ENCODE measurements at regions not wholly inside any gene's neighbourhood (a gene's known extent, or its start where the extent isn't known, plus 50 kb on each side); places are given as distances from the start of the nearest gene placed in this dataset.
"Not testable (repeated sequence)": the region's sequence is repeated elsewhere in the genome, so short reads cannot be mapped to it uniquely, and the experiment has no call there.

DNA sequence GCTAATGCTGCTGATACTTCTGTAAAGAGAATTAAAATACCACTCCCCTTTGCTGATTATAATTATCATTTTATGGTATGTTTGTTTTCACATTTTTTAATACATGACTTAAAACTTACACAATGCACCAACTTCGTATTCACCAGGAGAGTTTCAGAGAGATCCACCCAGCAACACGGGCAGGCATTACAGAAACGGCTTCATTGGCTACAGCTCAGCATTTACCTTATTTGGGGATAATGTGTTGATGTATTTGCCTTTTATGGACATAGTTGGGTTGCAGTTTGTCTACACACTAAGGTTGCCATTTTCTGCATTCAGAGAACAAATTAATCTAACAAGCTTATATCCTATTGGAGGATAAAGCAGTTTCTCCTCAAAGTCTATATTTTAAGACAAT, 423.6 kb downstream of the PRDM9 start:
- TF ChIP-seq, protein P1, sequence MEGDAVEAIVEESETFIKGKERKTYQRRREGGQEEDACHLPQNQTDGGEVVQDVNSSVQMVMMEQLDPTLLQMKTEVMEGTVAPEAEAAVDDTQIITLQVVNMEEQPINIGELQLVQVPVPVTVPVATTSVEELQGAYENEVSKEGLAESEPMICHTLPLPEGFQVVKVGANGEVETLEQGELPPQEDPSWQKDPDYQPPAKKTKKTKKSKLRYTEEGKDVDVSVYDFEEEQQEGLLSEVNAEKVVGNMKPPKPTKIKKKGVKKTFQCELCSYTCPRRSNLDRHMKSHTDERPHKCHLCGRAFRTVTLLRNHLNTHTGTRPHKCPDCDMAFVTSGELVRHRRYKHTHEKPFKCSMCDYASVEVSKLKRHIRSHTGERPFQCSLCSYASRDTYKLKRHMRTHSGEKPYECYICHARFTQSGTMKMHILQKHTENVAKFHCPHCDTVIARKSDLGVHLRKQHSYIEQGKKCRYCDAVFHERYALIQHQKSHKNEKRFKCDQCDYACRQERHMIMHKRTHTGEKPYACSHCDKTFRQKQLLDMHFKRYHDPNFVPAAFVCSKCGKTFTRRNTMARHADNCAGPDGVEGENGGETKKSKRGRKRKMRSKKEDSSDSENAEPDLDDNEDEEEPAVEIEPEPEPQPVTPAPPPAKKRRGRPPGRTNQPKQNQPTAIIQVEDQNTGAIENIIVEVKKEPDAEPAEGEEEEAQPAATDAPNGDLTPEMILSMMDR (conservative IDR thresholded peaks at IDR 0.05; ENCODE audit: low read depth, low read length) = no peak

DNA sequence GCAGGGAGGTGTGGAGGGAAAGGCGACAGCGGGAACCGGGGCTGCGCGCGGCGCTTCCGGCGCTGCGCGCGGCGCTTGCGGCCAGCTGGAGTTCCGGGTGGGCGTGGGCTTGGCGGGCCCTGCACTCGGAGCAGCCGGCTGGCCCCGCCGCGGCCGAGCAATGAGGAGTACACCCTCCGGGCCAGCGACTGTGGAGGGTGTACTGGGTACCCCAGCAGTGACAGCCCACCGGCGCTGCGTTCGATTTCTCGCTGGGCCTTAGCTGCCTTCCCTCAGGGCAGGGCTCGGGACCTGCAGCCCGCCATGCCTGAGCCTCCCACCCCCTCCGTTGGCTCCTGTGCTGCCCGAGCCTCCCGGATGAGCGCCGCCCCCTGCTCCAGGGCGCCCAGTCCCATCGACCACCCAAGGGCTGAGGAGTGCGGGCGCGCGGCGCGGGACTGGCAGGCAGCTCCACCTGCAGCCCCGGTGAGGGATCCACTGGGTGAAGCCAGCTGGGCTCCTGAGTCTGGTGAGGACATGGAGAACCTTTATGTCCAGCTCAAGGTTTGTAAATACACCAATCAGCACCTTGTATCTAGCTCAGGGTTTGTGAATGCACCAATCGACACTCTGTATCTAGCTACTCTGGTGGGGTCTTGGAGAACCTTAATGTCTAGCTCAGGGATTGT, 444.0 kb downstream of the PRDM9 start:
- not testable (repeated sequence) for H3K4me3 ChIP-seq (ENCODE audit: low read length)

More for the DNA sequence above, 423.6 kb downstream of the PRDM9 start:
- no peak overlapping the region for H3K4me3 ChIP-seq (ENCODE audit: low read length)
- DNase-seq (ENCODE audit: low read depth) = no peak

GRCh38 chr5:23963449-23963848, 456.0 kb downstream of the PRDM9 start:
- no peak for DNase-seq (ENCODE audit: low read depth)
- TF ChIP-seq, protein P1 (conservative IDR thresholded peaks at IDR 0.05; ENCODE audit: low read depth, low read length) = no peak
- H3K4me3 ChIP-seq (ENCODE audit: low read length) = no peak overlapping the region

More for the DNA sequence above, 444.0 kb downstream of the PRDM9 start:
- not testable (repeated sequence) for DNase-seq (ENCODE audit: low read depth)

- H3K4me3 ChIP-seq (ENCODE audit: low read length) = no peak overlapping the region
- DNase-seq (ENCODE audit: low read depth) = no peak
- TF ChIP-seq, protein P1 (conservative IDR thresholded peaks at IDR 0.05; ENCODE audit: low read depth, low read length) = no peak
Measured at GRCh38 chr5:23977365-23977764, 470.0 kb downstream of the PRDM9 start.

DNA sequence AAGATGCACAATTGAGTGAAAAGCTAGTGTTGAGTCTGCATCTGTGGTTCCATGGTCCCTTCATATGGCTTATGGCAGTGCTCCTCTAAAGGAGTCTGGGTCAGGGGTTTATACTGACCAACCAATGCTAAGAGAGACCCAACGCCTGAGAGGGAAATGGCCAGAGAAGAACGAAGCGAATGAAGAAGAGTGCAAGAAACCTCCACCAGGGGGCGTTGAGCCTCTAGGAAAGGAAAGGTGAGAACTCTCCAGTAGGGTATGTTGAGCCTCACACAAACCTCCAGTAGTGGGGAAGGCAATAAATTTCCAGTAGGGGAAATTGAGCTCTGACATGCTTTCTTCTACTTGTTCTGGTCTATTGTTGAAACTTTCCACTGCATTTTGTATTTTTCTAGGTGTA, 470.6 kb downstream of the PRDM9 start:
- TF ChIP-seq, protein P1 (conservative IDR thresholded peaks at IDR 0.05; ENCODE audit: low read depth, low read length) = peak; percentile 43
- DNase-seq (ENCODE audit: low read depth) = no peak
- H3K4me3 ChIP-seq (ENCODE audit: low read length) = no peak overlapping the region

DNA sequence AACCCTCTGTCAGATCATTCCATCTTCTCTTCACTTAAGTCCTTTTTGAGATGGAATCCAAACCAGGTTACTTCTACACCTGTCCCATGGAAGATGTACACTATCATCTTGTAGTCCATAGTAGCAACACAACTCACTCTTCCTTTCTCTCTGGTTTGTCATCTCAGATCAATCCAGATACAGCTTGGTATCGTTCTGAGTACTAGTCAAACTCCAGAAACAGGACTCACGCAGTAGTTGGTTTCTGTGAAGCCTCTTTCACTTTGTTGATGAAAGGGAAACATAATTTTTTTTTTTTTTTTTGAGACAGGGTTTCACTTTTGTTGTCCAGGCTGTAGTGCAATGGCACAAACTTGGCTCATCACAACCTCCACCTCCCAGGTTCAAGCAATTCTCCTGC, 484.0 kb downstream of the PRDM9 start:
- DNase-seq (ENCODE audit: low read depth) = no peak
- TF ChIP-seq, protein P1 (conservative IDR thresholded peaks at IDR 0.05; ENCODE audit: low read depth, low read length) = no peak
- no peak overlapping the region for H3K4me3 ChIP-seq (ENCODE audit: low read length)

DNA sequence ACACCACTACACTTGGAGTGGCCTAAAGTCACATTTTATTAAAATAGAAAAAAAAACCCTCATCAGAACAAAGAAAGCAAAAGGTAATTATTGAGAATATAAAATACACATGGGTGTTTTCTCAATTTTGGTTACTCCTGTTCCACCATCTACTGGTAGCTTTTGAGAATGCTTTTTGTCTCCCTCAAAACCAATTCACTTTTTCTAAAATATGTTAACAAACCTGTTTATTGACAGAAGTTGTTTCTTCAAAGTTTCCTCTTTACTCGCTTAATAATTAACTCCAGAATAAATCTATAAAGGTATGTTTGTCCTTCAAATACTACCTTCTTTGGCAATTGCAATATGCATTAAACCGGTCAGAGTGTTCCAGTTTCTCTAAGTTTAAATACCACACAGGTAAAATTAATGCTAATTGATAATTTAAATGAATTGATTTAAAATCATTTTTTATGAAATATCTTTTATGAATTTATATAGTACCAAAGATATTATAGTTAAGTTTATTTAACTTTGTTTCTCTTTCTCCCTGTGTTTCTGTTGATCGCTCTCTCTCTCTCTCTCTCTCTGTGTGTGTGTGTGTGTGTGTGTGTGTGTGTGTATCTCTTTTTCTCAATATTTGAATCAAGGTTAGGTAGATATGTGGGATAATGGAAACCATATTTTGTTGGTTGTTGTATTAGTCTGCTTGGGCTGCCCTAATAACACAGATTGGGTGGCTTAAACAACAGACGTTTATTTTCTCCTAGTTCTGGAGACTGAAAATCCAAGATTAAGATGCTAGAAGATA, 487.4 kb downstream of the PRDM9 start:
- no peak overlapping the region for H3K4me3 ChIP-seq (ENCODE audit: low read length)
- no peak for DNase-seq (ENCODE audit: low read depth)
- TF ChIP-seq, protein P1 (conservative IDR thresholded peaks at IDR 0.05; ENCODE audit: low read depth, low read length) = peak; percentile 45

Measured in retinal pigment epithelial cell (primary cell).